A673 (cell line): ENCODE measurements at regions not wholly inside any gene's neighbourhood (a gene's known extent, or its start where the extent isn't known, plus 50 kb on each side); places are given as distances from the start of the nearest gene placed in this dataset.

Experiments
- BruUV-seq: library from RNA; stranded (reverse); fragments of 400-500 nt; replicated peaks from 2 replicates; lab custom pipeline; 2021; lab: Mats Ljungman, UMichigan
- CTCF ChIA-PET: fragments of 300-600 bp; sonication (Branson Sonifier 250); formaldehyde crosslinking; loops from one replicate; lab custom pipeline; 2022; ENCODE audit warnings: antibody characterized with exemption; lab: Charles Lee
- POLR2A ChIA-PET: fragments of 300-600 bp; sonication (Branson Sonifier 250); formaldehyde crosslinking; loops from one replicate; lab custom pipeline; 2022; ENCODE audit warnings: antibody characterized with exemption; ENCODE audit not compliant: low non-redundant PET; lab: Charles Lee
- DNase-seq: peaks from one replicate; pipeline ENCODE4 v3.0.0-alpha.2; 2015; ENCODE audit warnings: low spot score
- H3K27ac ChIP-seq: fragments of 200-600 bp; sonication (generic); 2 replicates; pipeline ENCODE4 v1.5.1; 2016; ENCODE audit warnings: mixed run types, low read depth, mild to moderate bottlenecking, mixed read lengths, antibody characterized with exemption, low read length; ENCODE audit not compliant: poor library complexity, severe bottlenecking
- H3K27me3 ChIP-seq: fragments of 200-600 bp; sonication (generic); replicated peaks from 2 replicates; pipeline ENCODE4 v1.6.1; 2017; ENCODE audit warnings: mixed run types, low read depth, mild to moderate bottlenecking, mixed read lengths, antibody characterized with exemption, low read length; ENCODE audit not compliant: insufficient read depth, poor library complexity
- H3K36me3 ChIP-seq: fragments of 200-600 bp; sonication (generic); 2 replicates; pipeline ENCODE4 v1.6.1; 2016; ENCODE audit warnings: mixed run types, mild to moderate bottlenecking, mixed read lengths, antibody characterized with exemption, low read length; ENCODE audit not compliant: insufficient read depth, poor library complexity, severe bottlenecking
- H3K4me1 ChIP-seq: fragments of 200-600 bp; sonication (generic); 2 replicates; pipeline ENCODE4 v1.6.1; 2017; ENCODE audit warnings: mixed run types, mild to moderate bottlenecking, mixed read lengths, antibody characterized with exemption, low read length; ENCODE audit not compliant: insufficient read depth, poor library complexity, severe bottlenecking
- H3K4me3 ChIP-seq: fragments of 200-600 bp; sonication (generic); 2 replicates; pipeline ENCODE4 v1.5.1; 2016; ENCODE audit warnings: low read depth, mixed run types, mild to moderate bottlenecking, mixed read lengths, low read length; ENCODE audit not compliant: poor library complexity, severe bottlenecking
- H3K9me3 ChIP-seq: fragments of 200-600 bp; sonication (generic); 2 replicates; pipeline ENCODE4 v1.6.1; 2016; ENCODE audit warnings: mixed run types, low read depth, mild to moderate bottlenecking, mixed read lengths, antibody characterized with exemption, low read length; ENCODE audit not compliant: poor library complexity, severe bottlenecking
- CTCF ChIP-seq: fragments of 300-800, 200-600 bp; sonication (generic); conservative IDR thresholded peaks from 2 replicates; pipeline ENCODE4 v1.5.1; 2017; ENCODE audit warnings: low read depth, mild to moderate bottlenecking, antibody characterized with exemption, low read length, moderate library complexity, mixed read lengths
- EZH2 ChIP-seq: fragments of 200-600 bp; sonication (generic); IDR thresholded peaks from 2 replicates; pipeline ENCODE4 v1.6.1; 2017; ENCODE audit warnings: borderline replicate concordance, low read depth, mild to moderate bottlenecking, mixed read lengths, antibody characterized with exemption, low read length; ENCODE audit not compliant: poor library complexity, severe bottlenecking
- intact Hi-C: fragments of 100-400 bp; cut with micrococcal nuclease; formaldehyde crosslinking; loops from one replicate; pipeline ENCODE4 v1.10.0; 2022; ENCODE audit not compliant: unreplicated experiment

DNA sequence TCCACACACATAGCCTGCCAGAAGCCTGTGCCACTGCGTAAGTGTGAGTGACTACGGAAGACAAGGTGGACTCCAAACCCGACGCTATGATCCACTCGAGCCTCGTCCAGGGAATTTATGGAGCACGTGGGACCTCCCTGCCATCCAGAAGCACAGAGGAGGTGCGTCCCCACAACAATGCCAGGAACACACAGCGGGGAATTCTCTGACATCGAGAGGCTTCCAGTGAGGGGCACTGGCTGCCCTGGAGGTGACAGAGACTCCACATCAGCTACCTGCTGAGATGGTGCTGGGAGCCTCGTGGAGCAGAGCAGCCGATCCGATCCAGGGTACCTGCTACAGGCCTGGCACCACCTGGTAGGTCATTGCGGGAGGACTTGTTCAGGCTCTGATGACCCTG is 72.2 kb upstream of the INSIG1 start:
- H3K27me3 ChIP-seq, result no peaks in the 10 kb centered on the region
- ChIA-PET POLR2A (no interaction called here), CTCF (no interaction called here)
- BruUV-seq, result no TSS peak
- TF ChIP-seq CTCF, result no peak
- TF ChIP-seq EZH2, result no peak
- H3K36me3 ChIP-seq, result no peaks in the 10 kb centered on the region
- no peaks in the 10 kb centered on the region for H3K9me3 ChIP-seq
- H3K4me3 ChIP-seq, result no peak overlapping the region
- peaks cover 5% of the 10 kb centered on the region for H3K4me1 ChIP-seq
- H3K27ac ChIP-seq, result no peak overlapping the region
- intact Hi-C loops, result no loop called here
- no peak for DNase-seq

DNA sequence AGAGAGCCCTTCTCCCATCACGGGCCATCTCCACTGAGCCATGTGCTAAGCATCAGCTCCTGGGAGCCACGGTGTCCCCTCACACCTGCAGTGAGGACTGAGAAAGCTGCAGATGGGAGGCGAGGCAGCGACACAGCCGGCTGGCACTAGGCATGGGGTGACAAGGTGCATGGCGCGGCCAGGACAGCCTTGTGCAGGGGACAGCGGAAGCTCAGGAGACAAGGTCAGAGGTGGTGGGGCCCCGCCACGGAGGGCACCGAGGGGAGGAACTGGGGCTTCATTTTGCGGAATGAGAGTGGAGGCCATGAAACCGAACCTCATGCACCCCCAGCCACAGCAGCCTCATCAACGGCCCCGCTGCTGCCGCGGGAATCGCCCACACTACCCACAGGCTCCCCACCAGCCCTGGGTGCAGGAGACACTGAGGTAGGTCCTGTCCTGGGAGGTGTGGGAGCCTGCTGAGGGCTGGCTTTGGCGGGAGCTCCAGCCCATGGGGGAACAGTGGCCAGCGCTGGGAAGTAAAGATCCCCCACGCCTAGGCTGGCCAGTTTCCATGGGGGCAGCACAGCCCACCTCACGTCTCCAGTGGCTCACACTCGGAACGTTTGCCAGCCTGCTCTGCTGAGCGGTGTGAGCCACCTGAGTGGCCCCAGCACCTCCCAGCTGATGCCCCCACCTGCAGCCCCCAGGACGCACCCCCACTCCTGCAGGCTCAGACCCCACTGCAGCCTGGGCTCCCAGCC is 71.2 kb upstream of the INSIG1 start:
- ChIA-PET POLR2A (no interaction called here), CTCF (no interaction called here)
- peaks cover 5% of the 10 kb centered on the region for H3K4me1 ChIP-seq
- intact Hi-C loops, result no loop called here
- TF ChIP-seq CTCF, result no peak
- no peak for TF ChIP-seq EZH2
- no peaks in the 10 kb centered on the region for H3K27me3 ChIP-seq
- no peak overlapping the region for H3K27ac ChIP-seq
- no peak overlapping the region for H3K4me3 ChIP-seq
- no peak for DNase-seq
- H3K36me3 ChIP-seq, result no peaks in the 10 kb centered on the region
- H3K9me3 ChIP-seq, result no peaks in the 10 kb centered on the region
- no TSS peak for BruUV-seq

DNA sequence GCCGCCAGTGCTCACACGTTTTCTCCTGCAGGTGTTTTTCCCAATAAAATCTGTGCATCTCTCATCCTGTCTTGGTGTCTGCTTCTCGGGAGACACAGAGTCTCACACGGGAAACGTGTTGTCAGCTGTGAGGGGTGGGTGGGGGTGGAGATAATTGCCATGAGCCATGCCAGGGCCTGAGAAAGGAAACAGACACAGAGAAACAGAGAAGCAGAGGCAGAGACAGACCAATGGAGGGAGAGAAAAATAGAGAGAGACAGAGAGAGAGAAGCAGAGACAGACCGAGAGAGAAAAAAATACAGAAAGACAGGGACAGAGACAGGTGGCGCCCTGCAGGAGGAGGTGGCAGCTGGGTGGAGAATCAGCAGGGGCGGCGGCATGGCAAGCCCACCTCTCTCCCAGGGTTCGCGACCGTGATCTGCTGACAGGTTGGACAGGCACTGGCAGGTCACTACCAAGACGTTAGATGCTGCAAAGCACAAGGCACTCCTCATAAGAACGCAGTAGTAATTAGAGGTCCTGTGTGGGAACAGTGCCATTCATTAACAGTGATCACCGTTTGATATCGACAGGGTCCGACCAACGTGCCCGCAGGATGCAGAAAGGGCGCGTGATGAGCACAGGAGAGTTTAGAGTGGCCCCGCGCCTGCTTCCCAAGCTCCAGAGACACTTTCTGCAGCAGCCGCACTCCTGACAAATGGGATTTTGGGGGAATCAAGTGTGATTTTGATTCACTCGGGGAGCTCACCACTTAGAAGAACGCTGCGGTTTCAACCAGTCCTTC is 70.5 kb upstream of the INSIG1 start:
- TF ChIP-seq EZH2 (no peak), CTCF (no peak)
- POLR2A ChIA-PET, result no interaction called here

More for the DNA sequence above, 70.5 kb upstream of the INSIG1 start:
- Histone ChIP-seq H3K4me3 (no peak overlapping the region), H3K27me3 (no peaks in the 10 kb centered on the region), H3K36me3 (no peaks in the 10 kb centered on the region), H3K4me1 (peaks cover 5% of the 10 kb centered on the region), H3K27ac (no peak overlapping the region), H3K9me3 (no peaks in the 10 kb centered on the region)
- no TSS peak for BruUV-seq
- intact Hi-C loops, result no loop called here
- no peak for DNase-seq
- CTCF ChIA-PET, result no interaction called here
